IMR-90 (cell line): ENCODE measurements at regions not wholly inside any gene's neighbourhood (a gene's known extent, or its start where the extent isn't known, plus 50 kb on each side); places are given as distances from the start of the nearest gene placed in this dataset.

Experiments
- ATAC-seq: fragments of 200-7000 bp; cut with Tn5 transposase; 2 replicates; pipeline ENCODE4 v1.9.1; 2020; ENCODE audit warnings: low read depth, mild to moderate bottlenecking, moderate library complexity
- BruUV-seq: library from RNA; stranded (reverse); fragments of 400-500 nt; replicated peaks from 2 replicates; lab custom pipeline; 2021; lab: Mats Ljungman, UMichigan
- CTCF ChIA-PET: fragments of 300-600 bp; formaldehyde crosslinking; extraction: SDS; loops from one replicate; lab custom pipeline; 2021; ENCODE audit warnings: antibody characterized with exemption; lab: Yijun Ruan, JAX
- POLR2A ChIA-PET: fragments of 300-600 bp; sonication (Branson Sonifier 250); formaldehyde crosslinking; loops from one replicate; lab custom pipeline; 2022; ENCODE audit warnings: antibody characterized with exemption; ENCODE audit not compliant: unreplicated experiment; lab: Charles Lee
- DNase-seq: peaks from one replicate; pipeline ENCODE4 v3.0.0; 2013
- H2AFZ ChIP-seq: replicated peaks from 2 replicates; pipeline ENCODE3; 2013; ENCODE audit warnings: low read length, mild to moderate bottlenecking; ENCODE audit not compliant: poor library complexity
- H2AK5ac ChIP-seq: 2 replicates; pipeline ENCODE4 v1.6.1; 2013; ENCODE audit warnings: low read depth, low read length, inconsistent platforms
- H2AK9ac ChIP-seq: replicated peaks from 2 replicates; pipeline ENCODE3; 2013; ENCODE audit warnings: mild to moderate bottlenecking, low read depth, low read length, moderate library complexity; ENCODE audit not compliant: poor library complexity
- H2BK120ac ChIP-seq: 2 replicates; pipeline ENCODE4 v1.6.1; 2013; ENCODE audit warnings: low read depth, low read length, inconsistent platforms
- H2BK15ac ChIP-seq: 3 replicates; pipeline ENCODE4 v1.6.1; 2013; ENCODE audit warnings: low read depth, low read length, inconsistent platforms
- H2BK20ac ChIP-seq: 2 replicates; pipeline ENCODE4 v1.6.1; 2013; ENCODE audit warnings: low read depth, mild to moderate bottlenecking, inconsistent platforms, low read length, moderate library complexity
- H2BK5ac ChIP-seq: 2 replicates; pipeline ENCODE4 v1.6.1; 2013; ENCODE audit warnings: mild to moderate bottlenecking, low read depth, low read length, inconsistent platforms; ENCODE audit not compliant: poor library complexity, severe bottlenecking
- H3K14ac ChIP-seq: replicated peaks from 2 replicates; pipeline ENCODE4 v1.6.1; 2013; ENCODE audit warnings: low read depth, low read length, inconsistent platforms
- H3K18ac ChIP-seq: 2 replicates; pipeline ENCODE4 v1.6.1; 2013; ENCODE audit warnings: low read depth, low read length, control low read depth
- H3K23ac ChIP-seq: 2 replicates; pipeline ENCODE4 v1.6.1; 2013; ENCODE audit warnings: low read depth, low read length, inconsistent platforms
- H3K27ac ChIP-seq: 2 replicates; pipeline ENCODE4 v1.5.1; 2013; ENCODE audit warnings: mild to moderate bottlenecking, control low read depth, low read length; ENCODE audit not compliant: insufficient read depth
- H3K27me3 ChIP-seq: 2 replicates; pipeline ENCODE4 v1.6.1; 2013; ENCODE audit warnings: low read length; ENCODE audit not compliant: control insufficient read depth, insufficient read depth
- H3K36me3 ChIP-seq: 2 replicates; pipeline ENCODE4 v1.6.1; 2013; ENCODE audit warnings: low read length, mixed read lengths; ENCODE audit not compliant: control insufficient read depth, insufficient read depth
- H3K4ac ChIP-seq: 2 replicates; pipeline ENCODE4 v1.6.1; 2013; ENCODE audit warnings: low read depth, low read length, inconsistent platforms
- H3K4me1 ChIP-seq: 2 replicates; pipeline ENCODE4 v1.6.1; 2013; ENCODE audit warnings: low read length, mixed read lengths; ENCODE audit not compliant: control insufficient read depth, insufficient read depth
- H3K4me2 ChIP-seq: 2 replicates; pipeline ENCODE4 v1.6.1; 2013; ENCODE audit warnings: low read depth, mild to moderate bottlenecking, control low read depth, low read length, moderate library complexity
- H3K4me3 ChIP-seq: 2 replicates; pipeline ENCODE4 v1.5.1; 2013; ENCODE audit warnings: low read depth, mild to moderate bottlenecking, control low read depth, low read length, moderate library complexity; ENCODE audit not compliant: insufficient read depth
- H3K56ac ChIP-seq: 2 replicates; pipeline ENCODE4 v1.6.1; 2013; ENCODE audit warnings: low read length, inconsistent platforms; ENCODE audit not compliant: insufficient read depth; ENCODE audit errors: extremely low read depth
- H3K79me1 ChIP-seq, 2 experiments: 2 replicates each; pipeline ENCODE4 v1.6.1; 2013; ENCODE audit warnings: low read length in 2 of 2, inconsistent platforms in 1 of 2, low read depth in 1 of 2
- H3K9ac ChIP-seq: 2 replicates; pipeline ENCODE4 v1.6.1; 2013; ENCODE audit warnings: low read depth, low read length, control low read depth
- H3K9me1 ChIP-seq: 2 replicates; pipeline ENCODE4 v1.6.1; 2013; ENCODE audit warnings: low read length, inconsistent platforms; ENCODE audit not compliant: insufficient read depth
- H3K9me3 ChIP-seq: 2 replicates; pipeline ENCODE4 v1.6.1; 2013; ENCODE audit warnings: low read length; ENCODE audit not compliant: control insufficient read depth, insufficient read depth
- H4K20me1 ChIP-seq: 2 replicates; pipeline ENCODE4 v1.6.1; 2013; ENCODE audit warnings: low read length, inconsistent platforms; ENCODE audit not compliant: insufficient read depth
- H4K5ac ChIP-seq: 2 replicates; pipeline ENCODE4 v1.6.1; 2013; ENCODE audit warnings: mild to moderate bottlenecking, low read depth, low read length, control low read depth
- H4K8ac ChIP-seq, 2 experiments: 2 replicates each; pipeline ENCODE4 v1.6.1; 2013; ENCODE audit warnings: low read depth in 2 of 2, low read length in 2 of 2, control low read depth in 1 of 2, inconsistent platforms in 1 of 2
- H4K91ac ChIP-seq: 2 replicates; pipeline ENCODE4 v1.6.1; 2013; ENCODE audit warnings: low read depth, low read length, inconsistent platforms; ENCODE audit not compliant: insufficient read depth
- BHLHE40 ChIP-seq: fragments of 150-350 bp; IDR thresholded peaks from 2 replicates; pipeline ENCODE4 v1.6.1; 2016; ENCODE audit warnings: mild to moderate bottlenecking, low read depth, low read length
- CEBPB ChIP-seq: IDR thresholded peaks from 2 replicates; pipeline ENCODE4 v1.6.1; 2012; ENCODE audit warnings: low read depth, low read length, improper control_type of control experiment
- CHD1 ChIP-seq: IDR thresholded peaks from 2 replicates; pipeline ENCODE4 v1.6.1; 2012; ENCODE audit warnings: low read depth, low read length, improper control_type of control experiment
- FOS ChIP-seq: fragments of 150-350 bp; IDR thresholded peaks from 2 replicates; pipeline ENCODE4 v1.6.1; 2016; ENCODE audit warnings: low read depth, low read length
- MAFK ChIP-seq: IDR thresholded peaks from 2 replicates; pipeline ENCODE4 v1.6.1; 2012; ENCODE audit warnings: low read depth, low read length, improper control_type of control experiment
- MAZ ChIP-seq: IDR thresholded peaks from 2 replicates; pipeline ENCODE4 v1.6.1; 2012; ENCODE audit warnings: low read depth, mild to moderate bottlenecking, low read length, improper control_type of control experiment, moderate library complexity, borderline replicate concordance
- MXI1 ChIP-seq: IDR thresholded peaks from 2 replicates; pipeline ENCODE4 v1.6.1; 2012; ENCODE audit warnings: low read depth, mild to moderate bottlenecking, low read length, moderate library complexity, borderline replicate concordance
- NFE2L2 ChIP-seq: fragments of 150-350 bp; IDR thresholded peaks from 2 replicates; pipeline ENCODE4 v1.6.1; 2016; ENCODE audit warnings: low read depth, mild to moderate bottlenecking, low read length
- POLR2A ChIP-seq: IDR thresholded peaks from 2 replicates; pipeline ENCODE4 v1.6.1; 2012; ENCODE audit warnings: mild to moderate bottlenecking, low read depth, low read length
- RCOR1 ChIP-seq: IDR thresholded peaks from 2 replicates; pipeline ENCODE4 v1.6.1; 2012; ENCODE audit warnings: mild to moderate bottlenecking, low read length, improper control_type of control experiment; ENCODE audit not compliant: insufficient replicate concordance
- SMC3 ChIP-seq: fragments of 150-350 bp; IDR thresholded peaks from 2 replicates; pipeline ENCODE4 v1.6.1; 2016; ENCODE audit warnings: low read depth, mild to moderate bottlenecking, antibody characterized with exemption, low read length, moderate library complexity
- WGBS, 2 experiments: methylation state at CpG; one replicate each; pipeline versions ENCODE4 v1.1.5 to v1.1.7; 2013; ENCODE audit warnings: missing lambda C conversion rate in 2 of 2; ENCODE audit not compliant: insufficient read length in 1 of 2; ENCODE audit errors: extremely low coverage in 2 of 2; 5-methylcytosine and 5-hydroxymethylcytosine counted together
- dilution Hi-C: fragments of 300-500 bp; cut with HindIII; formaldehyde crosslinking; loops from one replicate; pipeline ENCODE4 v1.14.3; 2018; ENCODE audit warnings: low sequenced_read_pairs; ENCODE audit not compliant: unreplicated experiment
- in situ Hi-C: fragments of 300-500 bp; cut with MboI; formaldehyde crosslinking; loops from 3 replicates; pipeline ENCODE4 v1.14.3; 2019; ENCODE audit warnings: low sequenced_read_pairs, inconsistent platforms, mixed read lengths
- intact Hi-C: fragments of 100-400 bp; cut with micrococcal nuclease; formaldehyde crosslinking; loops from 2 replicates; pipeline ENCODE4 v1.10.0; 2022
- TF ChIP-seq, protein P1 (sequence below): fragments of 150-350 bp; IDR thresholded peaks from 2 replicates; pipeline ENCODE4 v1.6.1; 2017; ENCODE audit warnings: mild to moderate bottlenecking, antibody characterized with exemption, low read length, low read depth
- TF ChIP-seq, protein P2 (sequence below): conservative IDR thresholded peaks from 2 replicates; pipeline ENCODE4 v1.5.1; 2012; ENCODE audit warnings: mild to moderate bottlenecking, low read depth, low read length, improper control_type of control experiment

DNA sequence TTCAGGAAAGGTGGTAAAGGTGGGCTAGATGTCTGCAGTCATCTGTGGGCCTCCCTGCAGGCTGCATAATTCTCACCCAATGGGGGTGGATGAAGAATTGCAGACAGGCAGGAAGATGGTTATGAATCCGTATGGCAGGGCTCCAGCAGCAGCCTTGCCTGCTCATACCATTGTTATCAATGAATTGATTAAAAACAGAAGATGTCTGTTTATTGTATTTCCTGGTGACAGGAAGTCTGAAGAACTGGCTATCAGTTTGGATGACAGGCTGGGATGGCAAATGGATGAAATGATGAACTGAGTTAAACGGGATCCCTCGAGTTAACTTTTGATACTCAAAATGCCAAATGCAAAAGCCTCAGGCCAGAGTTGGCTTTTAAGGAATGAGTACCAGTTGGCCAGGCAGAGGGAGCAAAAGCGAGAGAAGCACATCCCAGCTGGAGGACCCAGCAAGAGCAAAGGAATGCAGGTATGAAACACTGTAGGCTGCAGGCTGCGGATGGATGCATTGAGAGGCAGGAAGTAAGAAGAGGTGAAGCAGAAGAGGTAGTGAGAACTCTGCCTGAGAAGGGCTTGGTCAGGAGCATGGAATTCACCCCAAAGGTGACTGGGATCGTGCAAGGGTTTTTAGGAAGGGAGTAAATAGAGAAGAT is 550.0 kb upstream of the TBX3 start:
- H2BK20ac ChIP-seq, result no peak overlapping the region
- no peak overlapping the region for H3K27ac ChIP-seq
- no peak overlapping the region for H2BK120ac ChIP-seq
- H4K91ac ChIP-seq, result no peak overlapping the region
- H3K4me1 ChIP-seq, result peaks cover 5% of the 10 kb centered on the region; the same call in 1 of the 2 replicates
- no peak overlapping the region for H3K4ac ChIP-seq
- BruUV-seq, result no TSS peak
- H4K8ac ChIP-seq, result no peak overlapping the region
- H3K14ac ChIP-seq, result no peak overlapping the region
- H3K36me3 ChIP-seq, result no peaks in the 10 kb centered on the region
- WGBS, 2 experiments, result 75% methylated on average over 2 of the region's 6 CpGs; no CpG with 5 or more reads in 1 of the 2 experiments
- dilution Hi-C loops, result no loop called here
- no peak overlapping the region for H3K4me2 ChIP-seq
- intact Hi-C loops, result no loop called here
- no peaks in the 10 kb centered on the region; the same call in 1 of the 2 replicates for H3K9me1 ChIP-seq
- no peaks in the 10 kb centered on the region for H3K9me3 ChIP-seq
- H3K9ac ChIP-seq, result no peak overlapping the region
- ChIA-PET CTCF (no interaction called here), POLR2A (no interaction called here)
- in situ Hi-C loops, result no loop called here
- H4K20me1 ChIP-seq, result no peaks in the 10 kb centered on the region
- no peak overlapping the region for H2BK15ac ChIP-seq
- no peak overlapping the region for H2AK9ac ChIP-seq
- no peaks in the 10 kb centered on the region for H3K27me3 ChIP-seq
- no peak for TF ChIP-seq NFE2L2
- no peak for TF ChIP-seq MAZ
- no peak for TF ChIP-seq SMC3
- TF ChIP-seq RCOR1, result no peak
- no peak for TF ChIP-seq CEBPB
- TF ChIP-seq, protein P1, sequence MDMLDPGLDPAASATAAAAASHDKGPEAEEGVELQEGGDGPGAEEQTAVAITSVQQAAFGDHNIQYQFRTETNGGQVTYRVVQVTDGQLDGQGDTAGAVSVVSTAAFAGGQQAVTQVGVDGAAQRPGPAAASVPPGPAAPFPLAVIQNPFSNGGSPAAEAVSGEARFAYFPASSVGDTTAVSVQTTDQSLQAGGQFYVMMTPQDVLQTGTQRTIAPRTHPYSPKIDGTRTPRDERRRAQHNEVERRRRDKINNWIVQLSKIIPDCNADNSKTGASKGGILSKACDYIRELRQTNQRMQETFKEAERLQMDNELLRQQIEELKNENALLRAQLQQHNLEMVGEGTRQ, result no peak
- no peak for TF ChIP-seq MXI1
- TF ChIP-seq MAFK, result no peak
- TF ChIP-seq POLR2A, result no peak
- TF ChIP-seq FOS, result no peak
- no peak for TF ChIP-seq BHLHE40
- no peak for TF ChIP-seq CHD1
- TF ChIP-seq, protein P2, sequence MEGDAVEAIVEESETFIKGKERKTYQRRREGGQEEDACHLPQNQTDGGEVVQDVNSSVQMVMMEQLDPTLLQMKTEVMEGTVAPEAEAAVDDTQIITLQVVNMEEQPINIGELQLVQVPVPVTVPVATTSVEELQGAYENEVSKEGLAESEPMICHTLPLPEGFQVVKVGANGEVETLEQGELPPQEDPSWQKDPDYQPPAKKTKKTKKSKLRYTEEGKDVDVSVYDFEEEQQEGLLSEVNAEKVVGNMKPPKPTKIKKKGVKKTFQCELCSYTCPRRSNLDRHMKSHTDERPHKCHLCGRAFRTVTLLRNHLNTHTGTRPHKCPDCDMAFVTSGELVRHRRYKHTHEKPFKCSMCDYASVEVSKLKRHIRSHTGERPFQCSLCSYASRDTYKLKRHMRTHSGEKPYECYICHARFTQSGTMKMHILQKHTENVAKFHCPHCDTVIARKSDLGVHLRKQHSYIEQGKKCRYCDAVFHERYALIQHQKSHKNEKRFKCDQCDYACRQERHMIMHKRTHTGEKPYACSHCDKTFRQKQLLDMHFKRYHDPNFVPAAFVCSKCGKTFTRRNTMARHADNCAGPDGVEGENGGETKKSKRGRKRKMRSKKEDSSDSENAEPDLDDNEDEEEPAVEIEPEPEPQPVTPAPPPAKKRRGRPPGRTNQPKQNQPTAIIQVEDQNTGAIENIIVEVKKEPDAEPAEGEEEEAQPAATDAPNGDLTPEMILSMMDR, result no peak
- H3K79me1 ChIP-seq, result no peaks in the 10 kb centered on the region
- no peak overlapping the region; the same call in 1 of the 2 replicates for H3K23ac ChIP-seq
- ATAC-seq (no peak), DNase-seq (no peak)
- H2AK5ac ChIP-seq, result no peak overlapping the region
- H3K56ac ChIP-seq, result no peak overlapping the region
- no peak overlapping the region for H3K4me3 ChIP-seq
- no peak overlapping the region for H2BK5ac ChIP-seq
- no peak overlapping the region for H3K18ac ChIP-seq
- H2AFZ ChIP-seq, result no peak overlapping the region
- no peak overlapping the region for H4K5ac ChIP-seq
